Tibial nerve (tissue), 4 donors: ENCODE measurements at regions not wholly inside any gene's neighbourhood (a gene's known extent, or its start where the extent isn't known, plus 50 kb on each side); places are given as distances from the start of the nearest gene placed in this dataset.

Source experiments
- EP300 ChIP-seq, 2 donors: sonication (generic); formaldehyde crosslinking; IDR thresholded peaks; one replicate each; pipeline ENCODE4 v1.6.1; 2017; ENCODE audit warnings: antibody characterized with exemption in 2 of 2, mild to moderate bottlenecking in 1 of 2
- POLR2A ChIP-seq, 2 donors: fragments of 450-650 bp; IDR thresholded peaks; one replicate each; pipeline ENCODE4 v1.6.1; 2017; ENCODE audit warnings: antibody characterized with exemption in 2 of 2, mild to moderate bottlenecking in 2 of 2, moderate library complexity in 2 of 2
- TF ChIP-seq, protein P1 (sequence below), 5 experiments: fragments of 200-600 bp in 3 of 5; fragments of 450-650 bp in 2 of 5; sonication (generic) in 3 of 5; IDR thresholded peaks; one replicate each; pipeline ENCODE4 v1.5.1; 2016 to 2019; ENCODE audit warnings: antibody characterized with exemption in 5 of 5, mild to moderate bottlenecking in 3 of 5, moderate library complexity in 2 of 5

DNA sequence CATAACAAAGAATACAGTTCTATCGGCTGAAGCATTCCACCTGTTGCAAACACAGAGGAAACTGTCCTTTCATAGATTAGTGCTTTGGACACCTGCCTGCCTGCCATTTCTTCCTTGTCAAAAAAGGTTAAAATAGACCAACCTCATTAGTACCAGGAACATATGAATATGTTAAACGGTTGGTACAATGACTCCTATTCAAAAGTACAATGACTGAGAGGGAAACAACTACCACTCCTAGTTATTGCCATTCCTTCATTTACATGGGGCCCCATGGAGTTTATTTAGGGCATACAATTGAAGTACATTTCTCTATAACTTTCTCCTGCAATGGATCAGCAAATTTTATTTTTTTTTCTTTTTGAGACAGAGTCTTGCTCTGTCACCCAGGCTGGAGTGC is 77.4 kb upstream of the PIP5K1B start:
- TF ChIP-seq, protein P1, sequence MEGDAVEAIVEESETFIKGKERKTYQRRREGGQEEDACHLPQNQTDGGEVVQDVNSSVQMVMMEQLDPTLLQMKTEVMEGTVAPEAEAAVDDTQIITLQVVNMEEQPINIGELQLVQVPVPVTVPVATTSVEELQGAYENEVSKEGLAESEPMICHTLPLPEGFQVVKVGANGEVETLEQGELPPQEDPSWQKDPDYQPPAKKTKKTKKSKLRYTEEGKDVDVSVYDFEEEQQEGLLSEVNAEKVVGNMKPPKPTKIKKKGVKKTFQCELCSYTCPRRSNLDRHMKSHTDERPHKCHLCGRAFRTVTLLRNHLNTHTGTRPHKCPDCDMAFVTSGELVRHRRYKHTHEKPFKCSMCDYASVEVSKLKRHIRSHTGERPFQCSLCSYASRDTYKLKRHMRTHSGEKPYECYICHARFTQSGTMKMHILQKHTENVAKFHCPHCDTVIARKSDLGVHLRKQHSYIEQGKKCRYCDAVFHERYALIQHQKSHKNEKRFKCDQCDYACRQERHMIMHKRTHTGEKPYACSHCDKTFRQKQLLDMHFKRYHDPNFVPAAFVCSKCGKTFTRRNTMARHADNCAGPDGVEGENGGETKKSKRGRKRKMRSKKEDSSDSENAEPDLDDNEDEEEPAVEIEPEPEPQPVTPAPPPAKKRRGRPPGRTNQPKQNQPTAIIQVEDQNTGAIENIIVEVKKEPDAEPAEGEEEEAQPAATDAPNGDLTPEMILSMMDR (IDR thresholded peaks at IDR 0.05): no peak
- TF ChIP-seq POLR2A (IDR thresholded peaks at IDR 0.05): no peak
- TF ChIP-seq EP300 (IDR thresholded peaks at IDR 0.05): no peak
